NCI-H1930 (cell line): ENCODE measurements at regions not wholly inside any gene's neighbourhood (a gene's known extent, or its start where the extent isn't known, plus 50 kb on each side); places are given as distances from the start of the nearest gene placed in this dataset.
A peak's percentile ranks its signal among the peaks of the same experiment; 100 is the strongest.

Experiments
- DNase-seq, 2 experiments: peaks; one replicate each; lab custom pipeline; 2025; lab: John Stamatoyannopoulos, UW

- DNase-seq: no peak
These were observed 139.2 kb downstream of the LINC00632 start for GRCh38 chrX:140848800-140849199.

- DNase-seq: no peak
These were observed 141.7 kb upstream of the SPANXB1 start for GRCh38 chrX:140860718-140861117.

GRCh38 chrX:140866446-140866845 is 135.9 kb upstream of the SPANXB1 start:
- no peak for DNase-seq

- DNase-seq: no peak
These were observed 89.8 kb upstream of the SPANXB1 start for GRCh38 chrX:140912606-140913005.

- no peak for DNase-seq
These were observed 88.4 kb upstream of the SPANXB1 start for GRCh38 chrX:140913802-140914501.

- DNase-seq: no peak
These were observed 85.5 kb upstream of the SPANXB1 start for GRCh38 chrX:140916872-140917271.

- no peak for DNase-seq
These were observed 84.9 kb upstream of the SPANXB1 start for GRCh38 chrX:140917354-140918115.

- peak; percentile 31 to 40 for DNase-seq
These were observed 83.9 kb upstream of the SPANXB1 start for GRCh38 chrX:140918398-140919038.

- DNase-seq: no peak
These were observed 82.0 kb upstream of the SPANXB1 start for GRCh38 chrX:140920416-140920815.

GRCh38 chrX:140923118-140923517 is 79.3 kb upstream of the SPANXB1 start:
- DNase-seq: no peak

- DNase-seq: no peak
These were observed 73.7 kb upstream of the SPANXB1 start for GRCh38 chrX:140928739-140929138.

GRCh38 chrX:140933016-140933415 is 69.4 kb upstream of the SPANXB1 start:
- no peak for DNase-seq

GRCh38 chrX:140933874-140934655 is 68.3 kb upstream of the SPANXB1 start:
- DNase-seq: no peak

GRCh38 chrX:140943513-140943912 is 58.9 kb upstream of the SPANXB1 start:
- DNase-seq: no peak

GRCh38 chrX:140944710-140945109 is 57.7 kb upstream of the SPANXB1 start:
- no peak for DNase-seq

- no peak for DNase-seq
These were observed 53.6 kb upstream of the SPANXB1 start for GRCh38 chrX:140948827-140949226.

- no peak for DNase-seq
These were observed 53.2 kb upstream of the SPANXB1 start for GRCh38 chrX:140949233-140949632.
